ENCODE measurements at regions not wholly inside any gene's neighbourhood (a gene's known extent, or its start where the extent isn't known, plus 50 kb on each side); places are given as distances from the start of the nearest gene placed in this dataset.

- no peak for TF ChIP-seq CTCF (IDR thresholded peaks at IDR 0.05)
- TF ChIP-seq EZH2 (IDR thresholded peaks at IDR 0.05), result no peak
- TF ChIP-seq EZH2phosphoT487 (IDR thresholded peaks at IDR 0.05), result no peak
Measured at GRCh38 chr5:57834829-57835608, 352.4 kb upstream of the ACTBL2 start.
